HEK293 (cell line): ENCODE measurements at regions not wholly inside any gene's neighbourhood (a gene's known extent, or its start where the extent isn't known, plus 50 kb on each side); places are given as distances from the start of the nearest gene placed in this dataset.

Experiments
- CTCF ChIP-seq: fragments of 450-650 bp; formaldehyde crosslinking; IDR thresholded peaks from 2 replicates; pipeline ENCODE4 v1.5.1; 2016; ENCODE audit warnings: missing biosample characterization, missing genetic modification characterization
- ZNF433 ChIP-seq: fragments of 450-650 bp; formaldehyde crosslinking; IDR thresholded peaks from 2 replicates; pipeline ENCODE4 v1.5.1; 2016; ENCODE audit warnings: missing biosample characterization, missing genetic modification characterization, low read depth
- ZNF501 ChIP-seq: fragments of 450-650 bp; formaldehyde crosslinking; IDR thresholded peaks from 2 replicates; pipeline ENCODE4 v1.5.1; 2016; ENCODE audit warnings: missing biosample characterization, missing genetic modification characterization
- ZNF629 ChIP-seq: fragments of 450-650 bp; formaldehyde crosslinking; IDR thresholded peaks from 2 replicates; pipeline ENCODE4 v1.5.1; 2017; ENCODE audit warnings: missing biosample characterization, missing genetic modification characterization
- ZNF660 ChIP-seq: fragments of 450-650 bp; IDR thresholded peaks from 2 replicates; pipeline ENCODE4 v1.5.1; 2018; ENCODE audit warnings: missing biosample characterization, mild to moderate bottlenecking, missing genetic modification characterization

GRCh38 chr4:156558373-156559025, 413.1 kb downstream of the PDGFC start:
- TF ChIP-seq ZNF660 (no peak), CTCF (tag by site-specific recombination) (no peak), ZNF629 (tag by site-specific recombination) (no peak), ZNF433 (tag by site-specific recombination) (no peak), ZNF501 (no peak)
